SU-DHL-6 (cell line): ENCODE measurements at regions not wholly inside any gene's neighbourhood (a gene's known extent, or its start where the extent isn't known, plus 50 kb on each side); places are given as distances from the start of the nearest gene placed in this dataset.

Experiments used
- CTCF ChIP-seq: fragments of 200-600 bp; sonication (generic); IDR thresholded peaks from one replicate; pipeline ENCODE4 v1.5.1; 2017; ENCODE audit warnings: antibody characterized with exemption, mild to moderate bottlenecking, low read length, moderate library complexity; ENCODE audit not compliant: insufficient read depth, poor library complexity, severe bottlenecking
- EZH2phosphoT487 ChIP-seq: fragments of 200-600 bp; sonication (generic), shearing (Covaris generic); conservative IDR thresholded peaks from 2 replicates; pipeline ENCODE4 v1.6.1; 2018; ENCODE audit warnings: mild to moderate bottlenecking, antibody characterized with exemption, low read length, moderate library complexity, mixed read lengths

- TF ChIP-seq CTCF (no peak), EZH2phosphoT487 (no peak)
These were observed 435.3 kb upstream of the HNRNPA3 start for GRCh38 chr2:176777262-176777661.
